ENCODE measurements at regions not wholly inside any gene's neighbourhood (a gene's known extent, or its start where the extent isn't known, plus 50 kb on each side); places are given as distances from the start of the nearest gene placed in this dataset.

GRCh38 chr5:107211630-107212029, 459.1 kb downstream of the EFNA5 start:
- TF ChIP-seq GATA3 (IDR thresholded peaks at IDR 0.05; ENCODE audit: low read depth, low read length), result no peak
- TF ChIP-seq GATA2 (IDR thresholded peaks at IDR 0.05; ENCODE audit: low read depth, low read length), result no peak
